ENCODE measurements at regions not wholly inside any gene's neighbourhood (a gene's known extent, or its start where the extent isn't known, plus 50 kb on each side); places are given as distances from the start of the nearest gene placed in this dataset.
"Not testable (repeated sequence)": the region's sequence is repeated elsewhere in the genome, so short reads cannot be mapped to it uniquely, and the experiment has no call there.

DNA sequence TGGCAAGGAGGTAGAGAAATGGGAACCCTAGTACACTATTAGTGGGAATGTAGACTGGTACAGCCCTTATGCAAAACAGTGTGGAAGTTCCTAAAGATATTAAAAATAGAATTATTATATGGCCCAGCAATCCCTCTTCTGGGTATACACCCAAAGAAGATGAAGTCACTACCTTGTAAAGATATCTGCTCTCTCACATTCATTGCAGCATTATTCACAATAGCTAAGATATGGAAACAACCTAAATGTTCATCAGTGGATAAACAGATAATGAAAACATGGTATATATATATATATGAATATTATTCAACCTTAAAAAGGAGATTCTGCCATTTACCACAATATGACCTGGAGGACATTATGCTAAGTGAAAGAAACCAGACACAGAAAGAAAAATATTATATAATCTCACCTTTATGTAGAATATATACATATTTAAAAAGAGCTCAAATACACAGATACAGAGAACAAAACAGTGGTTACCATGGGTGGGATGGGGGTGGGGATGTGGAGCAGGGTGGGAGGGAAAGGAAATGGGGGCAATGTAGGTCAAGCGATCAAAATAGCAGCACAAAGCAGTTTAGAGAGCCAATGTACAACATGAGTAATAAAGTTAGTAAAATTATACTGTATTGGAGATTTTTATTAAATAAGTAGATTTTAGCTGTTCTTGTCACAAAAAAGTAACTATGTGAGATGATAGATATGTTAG is 138.6 kb downstream of the SPRY1 start:
- DNase-seq (ENCODE audit: extremely low read depth in 1 of 2, low read depth in 1 of 2) = no peak

DNA sequence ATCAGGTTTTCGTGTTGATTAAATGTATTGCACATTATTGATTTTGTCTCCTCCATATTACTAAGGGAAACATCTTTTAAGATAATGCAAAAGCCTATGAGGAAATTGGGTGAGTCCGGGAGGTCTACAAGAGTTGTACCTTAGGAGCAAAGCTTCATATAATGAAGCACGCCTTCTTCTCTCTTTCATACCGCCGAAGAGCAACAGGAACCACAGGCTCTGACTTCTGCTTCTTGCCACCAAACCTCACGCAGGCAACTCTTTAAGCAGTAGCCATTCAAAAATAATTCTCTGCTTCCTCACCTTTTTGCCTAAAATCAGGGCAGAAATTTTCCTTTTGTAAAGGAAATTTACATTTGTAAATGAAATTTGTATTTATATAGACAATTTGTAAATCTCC is 139.6 kb downstream of the SPRY1 start:
- no peak for DNase-seq (ENCODE audit: extremely low read depth in 1 of 2, low read depth in 1 of 2)

DNA sequence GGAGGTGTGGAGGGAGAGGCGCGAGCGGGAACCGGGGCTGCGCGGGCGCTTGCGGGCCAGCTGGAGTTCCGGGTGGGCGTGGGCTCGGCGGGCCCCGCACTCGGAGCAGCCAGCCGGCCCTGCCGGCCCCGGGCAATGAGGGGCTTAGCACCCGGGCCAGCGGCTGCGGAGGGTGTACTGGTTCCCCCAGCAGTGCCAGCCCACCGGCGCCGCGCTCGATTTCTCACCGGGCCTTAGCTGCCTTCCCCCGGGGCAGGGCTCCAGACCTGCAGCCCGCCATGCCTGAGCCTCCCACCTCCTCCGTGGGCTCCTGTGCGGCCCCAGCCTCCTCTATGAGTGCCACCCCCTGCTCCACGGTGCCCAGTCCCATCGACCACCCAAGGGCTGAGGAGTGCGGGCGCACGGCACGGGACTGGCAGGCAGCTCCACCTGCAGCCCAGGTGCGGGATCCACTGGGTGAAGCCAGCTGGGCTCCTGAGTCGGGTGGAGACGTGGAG is 141.4 kb downstream of the SPRY1 start:
- DNase-seq (ENCODE audit: extremely low read depth in 1 of 2, low read depth in 1 of 2) = not testable (repeated sequence)

DNA sequence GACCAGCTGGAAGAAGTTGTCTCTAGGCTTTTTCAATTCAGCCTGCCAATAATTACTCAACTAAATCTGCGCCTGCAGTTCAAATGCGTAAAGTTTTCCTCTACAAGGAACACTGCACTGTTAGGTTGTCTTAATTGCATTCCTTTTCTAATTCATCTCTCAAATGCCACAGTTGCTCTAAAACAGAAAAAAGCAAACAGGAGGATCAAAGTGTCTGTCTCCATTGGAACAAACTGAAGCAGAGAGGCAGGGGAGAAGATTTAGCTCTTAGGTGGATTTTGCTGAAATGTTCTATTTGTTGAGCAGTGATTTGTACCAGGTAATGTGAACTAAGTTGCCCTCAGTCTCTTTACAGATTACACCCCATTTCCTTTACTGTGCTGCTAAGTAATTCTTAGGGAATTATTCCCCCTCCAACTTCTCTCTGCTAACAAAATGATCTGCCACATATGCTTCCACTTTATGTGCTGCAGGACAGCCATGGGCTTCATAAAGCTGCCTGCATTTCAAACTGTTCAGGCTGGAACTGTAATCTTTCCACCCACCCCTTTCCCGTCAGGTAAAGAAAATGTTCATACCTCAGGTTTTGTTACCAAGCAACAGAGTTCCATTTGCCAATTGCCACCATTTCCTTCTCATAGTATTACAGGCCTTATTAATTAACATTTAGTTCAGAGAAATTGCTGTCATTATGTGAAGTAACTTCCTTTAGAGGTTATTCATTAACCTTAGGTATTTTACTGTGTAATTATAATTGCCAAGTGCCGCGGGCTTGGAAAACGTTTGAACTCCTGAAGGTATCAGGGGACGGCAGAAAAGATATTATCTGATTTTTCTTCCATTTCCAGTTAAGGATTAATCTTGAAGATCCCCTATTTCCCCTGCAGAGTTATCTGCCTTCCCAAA is 149.3 kb downstream of the SPRY1 start:
- no peak for DNase-seq (ENCODE audit: extremely low read depth in 1 of 2, low read depth in 1 of 2)

DNA sequence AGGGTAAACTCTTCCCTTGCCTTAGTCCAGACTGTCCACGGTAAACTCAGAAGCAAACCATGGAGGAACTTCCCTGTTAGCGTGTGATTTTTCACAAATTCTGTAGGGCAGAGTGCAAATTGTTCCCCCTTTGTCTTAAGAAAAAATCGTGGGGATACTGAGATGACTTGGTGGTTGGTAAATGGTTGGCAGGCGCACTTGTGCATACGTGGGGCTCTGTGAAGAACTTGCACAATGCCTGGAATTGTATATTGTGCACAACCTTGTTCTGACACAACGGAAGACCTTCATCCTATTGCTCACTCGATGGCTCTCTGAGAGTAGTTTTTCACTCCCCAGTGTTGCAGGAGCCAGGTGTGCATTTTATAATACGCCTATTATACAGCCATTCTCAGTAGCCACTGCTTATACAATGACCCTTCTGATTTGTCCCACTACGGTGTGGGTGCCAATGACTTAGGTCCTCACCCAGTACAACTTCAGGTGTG is 150.0 kb downstream of the SPRY1 start:
- DNase-seq (ENCODE audit: extremely low read depth in 1 of 2, low read depth in 1 of 2) = no peak

DNA sequence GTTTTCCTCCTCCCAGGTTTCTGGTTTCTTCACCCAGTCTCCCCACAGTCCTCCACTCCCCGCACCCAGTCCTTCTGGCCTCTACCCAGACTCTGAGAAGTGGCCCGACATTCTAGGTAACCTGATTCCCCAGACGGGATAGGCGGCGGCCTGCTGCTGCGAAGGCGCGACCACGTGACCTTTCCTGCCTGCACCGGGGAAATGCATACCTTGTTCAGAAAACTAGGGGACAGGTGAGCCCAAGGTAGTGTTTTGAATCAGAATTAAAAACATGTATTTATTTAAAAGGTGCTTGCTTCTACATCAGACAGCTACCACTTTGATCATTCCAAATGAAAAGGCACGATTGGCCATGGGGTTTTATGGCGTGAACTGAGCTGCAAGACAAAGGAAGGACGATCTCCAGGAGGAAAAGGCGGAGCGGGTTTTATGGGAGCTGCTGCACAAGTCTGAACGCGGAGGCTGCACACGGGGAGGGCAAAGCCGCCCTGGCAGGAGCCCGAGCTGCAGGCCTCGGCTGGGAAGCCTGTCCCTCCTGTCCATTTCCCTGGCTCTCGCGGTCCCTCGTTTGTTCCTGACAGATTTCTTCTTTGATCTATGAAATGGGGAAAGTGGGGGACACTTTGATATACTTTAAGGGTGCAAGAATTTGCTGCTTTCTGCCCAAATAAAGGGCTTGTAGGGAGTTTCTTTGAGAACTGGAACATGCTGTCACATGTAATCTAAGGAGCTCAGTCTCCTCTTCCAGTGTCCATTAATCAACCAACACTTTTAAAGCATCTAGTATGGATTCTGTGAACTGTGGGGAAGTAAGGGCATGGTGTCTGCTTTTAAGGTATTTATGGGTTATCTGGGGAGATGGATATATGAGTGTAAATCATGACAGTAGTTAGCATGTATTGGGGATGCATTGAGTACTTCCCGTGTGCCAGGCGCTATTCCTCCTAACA is 150.9 kb downstream of the SPRY1 start:
- DNase-seq (ENCODE audit: extremely low read depth in 1 of 2, low read depth in 1 of 2) = no peak

DNA sequence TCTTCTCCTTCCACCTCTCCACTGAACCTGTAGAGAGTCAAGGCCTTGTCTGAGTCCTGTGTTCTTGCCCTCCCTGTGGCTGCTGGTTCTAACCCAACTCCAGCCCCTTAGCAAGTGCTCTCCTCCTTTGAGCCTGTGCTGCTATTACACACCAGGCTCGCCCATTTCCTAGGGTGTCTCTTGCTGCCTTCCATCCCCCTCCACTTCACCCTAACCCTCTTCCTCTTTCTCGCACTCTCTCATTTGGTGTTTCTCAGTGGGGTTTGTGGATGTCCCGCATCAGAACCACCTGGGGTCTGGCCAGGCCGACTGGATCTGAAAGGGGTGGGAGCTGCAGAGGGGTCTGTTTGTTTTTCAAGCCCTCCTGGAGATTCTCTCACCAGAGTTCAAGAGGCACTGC is 156.7 kb downstream of the SPRY1 start:
- no peak for DNase-seq (ENCODE audit: extremely low read depth in 1 of 2, low read depth in 1 of 2)

DNA sequence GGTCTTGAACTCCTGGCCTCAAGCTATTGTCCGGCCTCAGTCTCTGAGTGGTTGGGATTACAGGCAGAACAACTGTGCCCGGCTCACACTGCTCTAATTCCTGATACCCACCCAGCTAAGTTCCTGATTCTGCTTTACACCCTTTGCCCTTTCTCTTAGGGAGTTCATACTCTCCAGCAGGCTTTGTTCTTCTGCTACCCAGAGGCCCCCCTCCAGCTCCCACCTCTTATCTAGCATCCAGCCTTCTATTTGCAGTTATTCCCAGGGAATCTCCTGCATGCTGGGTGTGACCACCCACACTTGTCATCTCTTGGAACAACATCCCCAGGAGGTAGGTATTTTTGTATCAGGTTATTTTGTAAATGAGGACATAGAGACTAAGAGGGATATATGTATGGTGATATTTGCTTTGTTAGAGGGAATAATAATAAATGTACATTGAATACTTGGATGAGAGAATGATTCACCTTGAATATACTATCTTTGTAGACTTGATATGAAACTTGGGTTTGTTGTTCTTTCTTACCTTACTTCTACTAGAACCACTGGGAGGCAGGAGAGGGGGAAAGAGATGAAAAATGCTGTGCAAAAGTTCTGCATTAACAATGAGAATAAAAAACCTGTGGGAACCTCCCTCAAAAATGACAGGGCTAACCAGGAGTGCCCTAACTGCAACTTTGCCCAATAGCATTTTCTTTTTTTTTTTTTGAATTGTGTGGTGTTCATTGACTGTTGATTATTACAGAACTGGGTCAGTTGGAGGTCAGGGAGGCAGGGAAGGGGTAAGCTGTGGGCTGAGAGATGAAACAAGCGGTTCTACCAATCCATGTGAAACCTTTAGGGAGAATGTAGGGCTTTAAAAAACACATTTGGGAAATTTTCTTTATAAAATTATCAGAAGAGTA is 157.4 kb downstream of the SPRY1 start:
- no peak for DNase-seq (ENCODE audit: extremely low read depth in 1 of 2, low read depth in 1 of 2)

DNA sequence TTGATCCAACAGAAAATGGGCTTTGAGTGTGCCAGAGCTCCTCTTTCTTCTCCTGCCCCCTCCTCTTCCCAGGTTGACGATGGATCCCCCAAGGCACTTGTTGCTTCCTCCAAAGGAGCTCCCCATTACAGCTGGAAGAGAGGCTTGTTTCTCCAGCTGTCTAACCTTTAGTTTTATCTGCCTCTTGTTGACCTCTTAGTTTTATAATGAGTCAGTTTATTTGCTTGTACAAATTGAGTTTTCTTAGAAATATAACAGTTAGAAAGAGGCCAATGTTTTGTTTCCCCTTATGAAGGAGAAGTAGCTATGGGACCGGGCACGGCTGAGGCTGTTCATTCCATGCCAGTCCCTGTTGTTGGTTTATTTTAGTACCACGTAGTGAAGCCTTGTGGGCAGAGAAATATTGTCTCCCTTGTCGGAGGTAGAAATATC is 158.2 kb downstream of the SPRY1 start:
- DNase-seq (ENCODE audit: extremely low read depth in 1 of 2, low read depth in 1 of 2) = no peak

DNA sequence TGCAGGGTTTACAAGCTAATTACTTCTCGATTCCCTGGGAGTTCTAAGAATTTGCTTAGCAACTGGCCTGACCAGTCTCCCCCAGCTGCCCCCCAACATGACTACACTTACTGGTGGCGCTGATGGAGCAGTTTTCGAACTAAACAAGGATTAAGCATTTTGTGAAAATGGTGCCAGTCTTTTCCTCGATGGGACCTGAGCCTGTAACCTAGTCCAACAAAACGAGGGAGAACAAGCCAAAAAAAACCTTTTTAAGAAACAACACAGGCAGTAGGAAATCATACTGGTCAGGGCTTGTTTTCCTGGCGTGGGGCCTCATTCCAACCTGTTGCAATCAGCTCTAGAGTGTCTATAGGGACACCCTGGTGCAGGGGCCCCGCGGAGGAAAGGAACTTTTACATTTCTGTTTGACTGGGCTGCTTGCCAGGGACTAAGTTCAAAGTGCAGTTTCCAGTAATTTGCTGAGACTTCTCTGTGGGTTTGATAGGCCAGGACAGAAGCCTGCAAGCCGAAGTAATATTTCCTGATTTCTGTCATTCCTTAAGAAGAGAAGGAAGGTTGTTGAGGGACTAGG is 158.7 kb downstream of the SPRY1 start:
- DNase-seq (ENCODE audit: extremely low read depth in 1 of 2, low read depth in 1 of 2) = no peak

DNA sequence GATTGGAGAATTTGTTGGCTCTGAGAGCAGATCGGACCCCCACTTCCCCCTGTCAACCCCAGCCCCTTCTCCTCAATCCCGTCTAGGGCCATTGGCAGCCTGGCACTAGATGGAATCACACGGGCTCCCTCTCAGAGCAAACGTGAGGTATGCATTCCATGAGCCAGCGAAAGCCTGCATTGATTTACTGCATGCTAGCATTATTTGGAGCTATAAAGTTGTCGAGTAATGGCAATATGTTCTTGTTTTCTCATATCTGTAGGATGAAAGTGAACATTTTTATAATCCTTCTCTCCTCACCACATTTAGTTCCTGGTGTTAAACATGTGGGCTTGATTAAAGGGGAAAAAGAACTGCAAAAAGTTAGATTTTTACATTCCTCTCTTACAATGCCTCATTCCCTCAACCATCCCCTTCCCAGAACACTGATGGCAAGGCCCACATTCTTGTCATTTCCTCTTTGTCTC is 159.2 kb downstream of the SPRY1 start:
- DNase-seq (ENCODE audit: extremely low read depth in 1 of 2, low read depth in 1 of 2) = no peak

DNA sequence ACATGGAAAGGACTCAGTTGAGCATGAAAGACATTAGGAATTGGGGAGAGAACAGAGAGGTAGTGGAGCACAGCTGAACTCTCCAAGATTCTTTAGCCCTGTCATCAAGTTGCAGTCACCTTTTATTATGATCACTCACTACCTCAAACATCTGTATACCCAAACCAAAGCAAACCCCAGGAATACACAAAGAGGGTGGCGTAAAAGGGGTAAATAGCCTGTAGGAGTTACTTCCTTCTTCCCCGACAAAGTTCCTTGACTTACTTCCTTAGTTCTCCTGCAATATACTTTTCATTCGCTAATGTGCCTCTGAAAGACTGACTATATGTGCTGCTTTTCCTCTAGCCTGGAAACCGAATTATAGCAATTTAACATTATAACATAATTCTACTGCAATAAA is 159.9 kb downstream of the SPRY1 start:
- no peak for DNase-seq (ENCODE audit: extremely low read depth in 1 of 2, low read depth in 1 of 2)

DNA sequence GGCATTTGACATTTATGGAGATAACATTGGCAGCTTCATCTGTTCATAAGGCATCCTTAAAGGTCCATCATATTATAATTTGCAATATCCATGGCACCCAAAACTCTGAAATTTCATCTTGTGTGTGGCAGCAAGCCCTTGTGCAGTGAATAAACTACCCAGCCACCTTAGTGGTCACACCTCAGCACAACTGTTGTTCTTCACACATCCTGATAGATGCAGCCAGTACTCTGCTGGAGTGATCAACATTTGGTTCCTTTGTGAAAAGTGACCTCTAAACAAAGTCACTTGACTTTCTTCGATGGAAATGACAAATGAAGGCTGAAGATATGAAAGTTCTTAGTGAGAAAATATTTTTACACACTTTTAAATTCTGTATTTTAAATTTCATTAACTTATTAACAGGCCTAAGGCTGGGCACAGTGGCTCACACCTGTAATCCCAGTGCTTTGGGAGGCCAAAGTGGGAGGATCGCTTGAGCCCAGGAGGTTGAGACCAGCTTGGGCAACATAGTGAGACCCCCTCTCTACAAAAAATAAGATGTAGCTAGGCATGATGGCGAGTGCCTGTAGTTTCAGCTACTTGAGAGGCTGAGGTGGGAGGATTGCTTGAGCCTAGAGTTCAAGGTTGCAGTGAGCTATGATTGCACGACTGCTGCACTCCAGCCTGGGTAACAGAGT is 161.4 kb downstream of the SPRY1 start:
- no peak for DNase-seq (ENCODE audit: extremely low read depth in 1 of 2, low read depth in 1 of 2)

DNA sequence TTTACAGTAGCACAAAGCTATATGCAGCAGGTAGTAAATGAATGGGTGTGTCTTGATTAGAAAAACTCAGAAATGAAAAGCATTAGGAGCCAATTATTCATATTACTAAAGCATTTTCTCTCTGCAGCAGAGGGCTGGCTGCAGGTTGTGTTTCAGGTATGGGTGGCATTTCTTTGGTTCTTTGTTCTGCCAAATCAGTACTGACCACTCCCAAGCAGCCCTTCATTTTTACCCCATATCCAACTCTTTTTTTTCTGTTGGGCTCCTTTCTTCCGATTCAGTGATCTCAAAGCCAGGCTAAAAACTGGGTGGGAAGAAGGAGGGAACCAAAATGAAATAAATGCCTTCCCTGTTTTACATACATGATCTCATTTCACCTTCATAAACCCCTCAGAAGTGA is 162.3 kb downstream of the SPRY1 start:
- DNase-seq (ENCODE audit: extremely low read depth in 1 of 2, low read depth in 1 of 2) = no peak

DNA sequence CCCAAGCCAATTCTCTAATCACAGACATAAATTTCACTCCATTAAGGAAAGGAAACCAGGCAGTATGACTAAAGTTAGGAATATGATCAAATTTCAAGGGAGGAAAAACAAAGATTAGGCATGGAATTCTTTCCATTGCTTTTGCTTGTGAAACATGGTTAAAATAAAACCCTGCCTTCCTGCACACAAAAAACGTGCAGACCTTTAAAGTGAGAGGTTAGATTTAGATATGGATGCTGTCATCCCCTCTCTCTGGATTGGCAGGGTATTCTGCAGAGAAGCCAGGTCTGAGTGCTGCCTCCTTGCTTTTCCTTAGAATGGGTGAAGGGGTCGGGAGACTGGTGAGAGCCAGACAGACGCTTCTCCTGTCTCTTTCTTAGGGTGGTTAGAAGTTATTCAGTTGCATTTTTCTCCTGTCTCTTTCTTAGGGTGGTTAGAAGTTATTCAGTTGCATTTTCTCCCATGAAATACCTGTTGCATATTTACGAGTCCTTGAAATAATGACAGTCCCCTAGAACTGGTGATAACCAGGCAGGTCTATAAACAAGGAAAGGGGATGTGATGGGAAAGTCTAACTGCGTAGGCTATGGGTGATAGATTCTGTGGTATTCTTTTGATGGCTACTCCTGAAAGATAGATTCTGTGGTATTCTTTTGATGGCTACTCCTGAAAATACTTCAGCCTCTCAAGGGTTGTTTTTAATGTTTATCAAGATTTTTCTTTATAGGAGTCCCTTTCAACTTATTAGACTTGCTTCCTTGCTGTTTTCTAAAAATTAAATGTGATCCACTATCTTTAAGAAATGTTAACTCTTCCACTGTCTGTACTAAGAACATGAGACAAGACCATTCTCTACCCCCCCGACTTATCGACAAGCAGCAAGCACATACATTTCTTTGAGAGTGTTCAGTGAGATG is 163.6 kb downstream of the SPRY1 start:
- no peak for DNase-seq (ENCODE audit: extremely low read depth in 1 of 2, low read depth in 1 of 2)

DNA sequence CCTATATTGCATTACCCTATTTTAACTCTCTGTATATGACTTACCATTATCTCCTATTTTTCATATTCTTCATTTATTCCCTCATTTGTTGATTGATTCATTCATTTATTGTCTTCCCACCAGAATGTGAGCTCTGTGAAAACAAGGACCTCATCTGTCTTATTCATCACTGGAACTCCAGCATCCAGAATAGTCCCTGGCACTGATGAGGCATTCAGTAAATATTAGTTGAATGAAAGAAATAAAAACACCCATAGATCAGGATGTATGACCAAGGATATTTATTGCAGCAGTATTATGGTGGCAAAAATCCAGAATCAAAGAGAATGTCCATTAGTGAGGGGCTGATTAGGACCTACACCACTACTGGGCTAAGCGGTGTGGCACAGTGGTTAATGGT is 164.9 kb downstream of the SPRY1 start:
- DNase-seq (ENCODE audit: extremely low read depth in 1 of 2, low read depth in 1 of 2) = no peak

DNA sequence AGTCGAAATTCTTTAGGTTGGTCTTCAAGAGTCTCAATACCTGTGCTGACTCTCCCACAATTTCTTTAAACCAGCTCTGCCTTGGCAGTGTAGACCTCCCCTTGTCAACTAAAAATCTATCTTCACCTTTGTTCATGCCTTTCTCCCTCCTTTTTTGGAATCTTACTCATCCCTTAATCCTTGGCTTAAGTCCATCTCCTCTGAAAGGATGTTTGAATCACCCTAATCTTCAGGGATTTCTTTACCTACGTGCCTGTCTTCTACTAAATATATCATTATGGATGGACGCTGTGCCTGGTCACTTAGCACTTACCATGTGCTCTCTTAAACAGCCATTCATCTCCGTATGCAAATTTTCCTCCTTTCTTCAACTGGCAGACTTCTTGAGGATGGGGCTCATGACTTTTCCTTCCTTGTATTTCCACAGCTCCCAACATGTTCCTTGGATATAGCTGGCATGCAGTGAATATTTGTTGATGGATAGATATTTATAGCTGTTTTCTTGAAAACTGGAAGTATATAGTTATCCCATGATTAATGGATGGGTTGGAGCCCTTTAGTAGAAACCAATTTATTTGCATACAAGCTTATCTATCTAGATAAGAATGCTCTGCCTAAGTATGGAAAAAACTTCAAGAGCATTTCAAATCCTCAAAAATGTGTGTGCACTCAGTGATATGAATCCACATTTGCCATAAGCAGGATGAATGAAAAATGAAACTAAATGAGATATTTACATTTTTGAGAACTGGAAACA is 166.6 kb downstream of the SPRY1 start:
- DNase-seq (ENCODE audit: extremely low read depth in 1 of 2, low read depth in 1 of 2) = no peak
